Heart left ventricle (tissue), 16 donors: ENCODE measurements at regions not wholly inside any gene's neighbourhood (a gene's known extent, or its start where the extent isn't known, plus 50 kb on each side); places are given as distances from the start of the nearest gene placed in this dataset.

ENCODE experiments used
- ATAC-seq, 4 donors: fragments of 200-7000 bp; cut with Tn5 transposase; one replicate each; pipeline ENCODE4 v1.9.1; 2020 to 2022; ENCODE audit warnings: moderate library complexity in 4 of 4, mild to moderate bottlenecking in 3 of 4, moderate number of reproducible peaks in 1 of 4
- DNase-seq, 5 donors: peaks; one replicate each; pipeline ENCODE4 v3.0.0-alpha.2; 2020
- H3K27ac ChIP-seq, 12 donors: fragments of 200-600 bp; sonication (generic) in 4 of 12; one replicate each; pipeline versions ENCODE4 v1.5.0 to v1.8.0; 2016 to 2022; ENCODE audit warnings: mild to moderate bottlenecking in 2 of 12
- H3K27me3 ChIP-seq, 9 donors: fragments of 200-600 bp; sonication (generic) in 2 of 9; one replicate each; pipeline versions ENCODE4 v1.5.1 to v1.8.0; 2016 to 2022; ENCODE audit warnings: mild to moderate bottlenecking in 3 of 9
- H3K36me3 ChIP-seq, 9 donors: fragments of 200-600 bp; sonication (generic) in 2 of 9; one replicate each; pipeline versions ENCODE4 v1.5.0 to v1.8.0; 2018 to 2022; ENCODE audit warnings: mild to moderate bottlenecking in 2 of 9
- H3K4me1 ChIP-seq, 12 donors: fragments of 200-600 bp; sonication (generic) in 4 of 12; one replicate each; pipeline versions ENCODE4 v1.5.0 to v1.8.0; 2016 to 2022; ENCODE audit warnings: mild to moderate bottlenecking in 3 of 12
- H3K4me3 ChIP-seq, 12 donors: fragments of 200-600 bp; sonication (generic) in 4 of 12; one replicate each; pipeline versions ENCODE4 v1.5.0 to v1.8.0; 2017 to 2022; ENCODE audit warnings: mild to moderate bottlenecking in 9 of 12, moderate library complexity in 4 of 12
- H3K9me3 ChIP-seq, 12 donors: fragments of 200-600 bp; sonication (generic) in 4 of 12; one replicate each; pipeline versions ENCODE4 v1.5.0 to v1.8.0; 2016 to 2022; ENCODE audit warnings: mild to moderate bottlenecking in 1 of 12
- CTCF ChIP-seq, 12 donors: fragments of 200-600 bp; sonication (generic) in 4 of 12; IDR thresholded peaks; one replicate each; pipeline versions ENCODE4 v1.5.0 to v1.8.0; 2018 to 2022; ENCODE audit warnings: antibody characterized with exemption in 12 of 12, mild to moderate bottlenecking in 5 of 12
- POLR2A ChIP-seq, 2 donors: fragments of 450-650 bp; IDR thresholded peaks; one replicate each; pipeline ENCODE4 v1.6.1; 2017; ENCODE audit warnings: antibody characterized with exemption in 2 of 2, mild to moderate bottlenecking in 2 of 2, moderate library complexity in 2 of 2
- WGBS, 4 donors: extraction: QIAGEN DNeasy Blood & Tissue Kit in 2 of 4; methylation state at CpG; one replicate each; pipeline versions ENCODE4 v1.1.5 to v1.1.7; 2013 to 2018; 5-methylcytosine and 5-hydroxymethylcytosine counted together
- intact Hi-C, 10 donors: fragments of 100-400 bp; cut with DNase I; formaldehyde crosslinking; loops; one replicate each; pipeline versions ENCODE4 v1.11.1 to v1.14.2; 2022
- donor health status: ischemic (EF 13 %, LVEDD 7.1; RV severe dilation, severe dysfunction).
- donor health status: healthy with polysubstance abuse.
- donor health status: DM: no; HTN: yes; CAD: no.
- donor health status: DM: no; HTN: no; CAD: no.
- donor health status: ischemic (EF 25% LVEDD 6.9; RV normal size, moderate dysfunction).
- donor health status: ischemic (EF 25% LVEDD 5.7; RV mildly dilated, moderate dysfunction).
- donor health status: healthy.
- donor health status: DM: yes; HTN: yes; CAD: no.
- donor health status: ischemic (EF 35%, LVEDD 5.7; RV mildly dilated, moderate dysfunction).
- donor health status: nonischemic (EF 11% LVEDD 7.7; RV severe dilation, severe dysfunction).
- donor health status: DM: yes; HTN: yes; CAD: no.
- donor health status: PGD.
- donor health status: ischemic (EF 29% LVEDD 5.4; RV normal size, mild dysfunction).
- donor health status: nonischemic (EF 23%, LVEDD 6.1; RV moderate dilation, normal function).

- no peak overlapping the region for H3K27ac ChIP-seq
- DNase-seq (no peak), ATAC-seq (no peak)
- 92 to 98% (median 94%) methylated on average over 2 of the region's 2 CpGs for WGBS, 4 donors
- H3K27me3 ChIP-seq = no peaks in the 10 kb centered on the region
- H3K4me3 ChIP-seq = no peak overlapping the region
- no peaks in the 10 kb centered on the region for H3K9me3 ChIP-seq
- TF ChIP-seq CTCF (IDR thresholded peaks at IDR 0.05) (no peak), POLR2A (IDR thresholded peaks at IDR 0.05) (no peak)
- H3K36me3 ChIP-seq = no peaks in the 10 kb centered on the region
- intact Hi-C loops = no loop called here
- H3K4me1 ChIP-seq = peaks cover 0 to 7% (median 0%) of the 10 kb centered on the region in 12 donors
Measured at GRCh38 chr4:38504396-38504715, 159.6 kb upstream of the KLF3 start.

GRCh38 chr4:38509551-38509950, 154.4 kb upstream of the KLF3 start:
- Histone ChIP-seq H3K4me3 (peak overlapping the region in 1 of 12 donors; percentile 23), H3K27me3 (no peaks in the 10 kb centered on the region), H3K4me1 (no peaks in the 10 kb centered on the region), H3K27ac (peak overlapping the region in 1 of 12 donors; percentile 62), H3K9me3 (no peaks in the 10 kb centered on the region), H3K36me3 (no peaks in the 10 kb centered on the region)
- intact Hi-C loops = no loop called here
- ATAC-seq (no peak), DNase-seq (no peak)
- WGBS, 4 donors = 77 to 92% (median 82%) methylated on average over 5 of the region's 5 CpGs
- no peak for TF ChIP-seq POLR2A (IDR thresholded peaks at IDR 0.05)
- TF ChIP-seq CTCF (IDR thresholded peaks at IDR 0.05) = no peak

GRCh38 chr4:38510201-38510600, 153.8 kb upstream of the KLF3 start:
- H3K4me3 ChIP-seq = peak overlapping the region in 1 of 12 donors; percentile 23
- intact Hi-C loops = no loop called here
- ATAC-seq = no peak

GRCh38 chr4:38511702-38512101, 152.3 kb upstream of the KLF3 start:
- Histone ChIP-seq H3K27ac (no peak overlapping the region), H3K27me3 (no peaks in the 10 kb centered on the region), H3K9me3 (no peaks in the 10 kb centered on the region), H3K4me1 (no peaks in the 10 kb centered on the region), H3K4me3 (no peak overlapping the region), H3K36me3 (no peaks in the 10 kb centered on the region)
- TF ChIP-seq CTCF (IDR thresholded peaks at IDR 0.05) = no peak
- no peak for TF ChIP-seq POLR2A (IDR thresholded peaks at IDR 0.05)
- no peak for DNase-seq
- ATAC-seq = no peak
- intact Hi-C loops = no loop called here
- WGBS, 4 donors = 60 to 84% (median 71%) methylated on average over 5 of the region's 5 CpGs

More at GRCh38 chr4:38510201-38510600, 153.8 kb upstream of the KLF3 start:
- Histone ChIP-seq H3K4me1 (no peaks in the 10 kb centered on the region), H3K27ac (peak overlapping the region in 1 of 12 donors; percentile 62), H3K9me3 (no peaks in the 10 kb centered on the region), H3K27me3 (no peaks in the 10 kb centered on the region), H3K36me3 (no peaks in the 10 kb centered on the region)
- DNase-seq = no peak
- TF ChIP-seq CTCF (IDR thresholded peaks at IDR 0.05) = no peak
- no peak for TF ChIP-seq POLR2A (IDR thresholded peaks at IDR 0.05)
- WGBS, 4 donors = 81 to 96% (median 94%) methylated on average over 2 of the region's 2 CpGs
